ENCODE measurements at regions not wholly inside any gene's neighbourhood (a gene's known extent, or its start where the extent isn't known, plus 50 kb on each side); places are given as distances from the start of the nearest gene placed in this dataset.

DNA sequence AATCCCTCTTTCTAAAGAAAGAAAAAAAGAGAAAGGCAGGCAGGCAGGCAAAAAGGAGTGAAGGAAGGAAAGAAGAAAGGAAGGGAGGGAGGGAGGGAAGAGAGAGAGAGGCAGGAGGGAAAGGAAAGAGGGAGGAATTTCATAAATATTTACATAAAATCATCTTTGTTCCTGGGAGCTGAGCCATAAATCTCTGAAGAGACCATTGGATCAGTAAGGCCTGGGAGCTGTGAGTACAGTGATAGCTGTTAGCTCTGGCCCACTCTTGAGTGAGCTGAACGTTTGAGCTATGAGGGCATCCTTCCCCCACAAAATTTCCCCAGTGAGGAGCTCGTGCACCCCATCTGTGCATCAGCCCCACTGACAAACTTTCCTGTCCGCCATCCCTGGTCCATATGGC, 224.0 kb downstream of the SOD2 start:
- Histone ChIP-seq H3K27ac (ENCODE audit: insufficient read depth, low read length) (no peak overlapping the region), H4K20me1 (ENCODE audit: control insufficient read depth, extremely low read depth, insufficient read depth, low read length) (no peaks in the 10 kb centered on the region), H3K27me3 (ENCODE audit: control insufficient read depth, insufficient read depth, low read length) (no peaks in the 10 kb centered on the region), H3K4me3 (replicated peaks in 1 of 4; ENCODE audit: control extremely low read depth in 1 of 4, insufficient read depth in 1 of 4, low read depth in 3 of 4, low read length in 4 of 4) (no peak overlapping the region), H3K9ac (ENCODE audit: insufficient read depth, low read length) (no peak overlapping the region), H2AFZ (ENCODE audit: low read length) (no peak overlapping the region), H3K4me1 (ENCODE audit: control insufficient read depth, extremely low read depth, insufficient read depth, low read length) (no peaks in the 10 kb centered on the region), H3K4me2 (ENCODE audit: extremely low read depth, insufficient read depth, low read length) (no peak overlapping the region), H3K9me3 (ENCODE audit: control insufficient read depth, insufficient read depth, low read depth, low read length) (no peaks in the 10 kb centered on the region), H3K79me2 (ENCODE audit: control insufficient read depth, insufficient read depth, low read length) (no peaks in the 10 kb centered on the region), H3K36me3 (ENCODE audit: control insufficient read depth, insufficient read depth, low read length) (no peaks in the 10 kb centered on the region)
- no peak for DNase-seq (ENCODE audit: low read depth in 2 of 2)
- TF ChIP-seq CTCF (conservative IDR thresholded peaks at IDR 0.05 in 1 of 2, IDR thresholded peaks at IDR 0.05 in 1 of 2; ENCODE audit: low read depth in 1 of 2, low read length in 2 of 2) = no peak
- TF ChIP-seq EZH2 (IDR thresholded peaks at IDR 0.05; ENCODE audit: low read length, missing control alignments) = no peak

DNA sequence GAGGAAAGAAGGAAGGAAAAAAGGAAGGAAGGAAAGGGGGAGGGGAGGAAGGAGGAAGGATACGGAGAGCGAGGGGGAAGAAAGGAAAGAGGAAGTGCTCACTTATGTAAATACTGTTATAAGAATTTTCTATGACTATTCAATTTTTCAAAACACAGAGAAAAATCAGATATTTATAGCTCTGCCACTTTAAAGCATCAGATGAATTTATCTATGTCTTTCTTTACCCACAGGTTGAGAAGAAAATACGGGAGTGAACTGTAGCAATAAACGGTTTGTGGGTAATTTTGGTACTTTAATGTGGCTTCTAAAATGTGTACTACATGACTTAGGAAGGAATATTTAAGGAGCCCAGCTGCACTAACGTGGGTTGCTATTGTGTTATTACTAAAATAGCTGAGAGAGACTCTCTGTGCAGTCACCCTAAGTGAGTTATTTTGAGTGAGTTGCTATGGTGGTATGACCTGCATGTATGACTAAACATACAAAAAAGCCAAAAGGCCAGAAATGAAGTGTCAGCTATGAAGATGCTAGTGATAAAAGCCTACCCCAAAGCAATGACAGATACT, 225.5 kb downstream of the SOD2 start:
- H3K9me3 ChIP-seq (ENCODE audit: control insufficient read depth, insufficient read depth, low read depth, low read length) = no peaks in the 10 kb centered on the region
- no peak overlapping the region for H3K27ac ChIP-seq (ENCODE audit: insufficient read depth, low read length)
- H4K20me1 ChIP-seq (ENCODE audit: control insufficient read depth, extremely low read depth, insufficient read depth, low read length) = no peaks in the 10 kb centered on the region
- DNase-seq (ENCODE audit: low read depth in 2 of 2) = peak in 1 of 2 donors; percentile 13
- H2AFZ ChIP-seq (ENCODE audit: low read length) = no peak overlapping the region
- no peaks in the 10 kb centered on the region for H3K79me2 ChIP-seq (ENCODE audit: control insufficient read depth, insufficient read depth, low read length)
- no peaks in the 10 kb centered on the region for H3K36me3 ChIP-seq (ENCODE audit: control insufficient read depth, insufficient read depth, low read length)
- no peak overlapping the region for H3K9ac ChIP-seq (ENCODE audit: insufficient read depth, low read length)
- H3K4me2 ChIP-seq (ENCODE audit: extremely low read depth, insufficient read depth, low read length) = no peak overlapping the region
- H3K4me3 ChIP-seq (replicated peaks in 1 of 4; ENCODE audit: control extremely low read depth in 1 of 4, insufficient read depth in 1 of 4, low read depth in 3 of 4, low read length in 4 of 4) = no peak overlapping the region
- H3K4me1 ChIP-seq (ENCODE audit: control insufficient read depth, extremely low read depth, insufficient read depth, low read length) = no peaks in the 10 kb centered on the region
- TF ChIP-seq EZH2 (IDR thresholded peaks at IDR 0.05; ENCODE audit: low read length, missing control alignments) (no peak), CTCF (conservative IDR thresholded peaks at IDR 0.05 in 1 of 2, IDR thresholded peaks at IDR 0.05 in 1 of 2; ENCODE audit: low read depth in 1 of 2, low read length in 2 of 2) (no peak)
- H3K27me3 ChIP-seq (ENCODE audit: control insufficient read depth, insufficient read depth, low read length) = no peaks in the 10 kb centered on the region

GRCh38 chr6:159466926-159467325, 226.1 kb downstream of the SOD2 start:
- no peaks in the 10 kb centered on the region for H4K20me1 ChIP-seq (ENCODE audit: control insufficient read depth, extremely low read depth, insufficient read depth, low read length)
- DNase-seq (ENCODE audit: low read depth in 2 of 2) = no peak
- H3K4me1 ChIP-seq (ENCODE audit: control insufficient read depth, extremely low read depth, insufficient read depth, low read length) = no peaks in the 10 kb centered on the region
- H3K4me2 ChIP-seq (ENCODE audit: extremely low read depth, insufficient read depth, low read length) = no peak overlapping the region
- H3K9me3 ChIP-seq (ENCODE audit: control insufficient read depth, insufficient read depth, low read depth, low read length) = no peaks in the 10 kb centered on the region
- no peaks in the 10 kb centered on the region for H3K27me3 ChIP-seq (ENCODE audit: control insufficient read depth, insufficient read depth, low read length)
- H3K79me2 ChIP-seq (ENCODE audit: control insufficient read depth, insufficient read depth, low read length) = no peaks in the 10 kb centered on the region
- no peak overlapping the region for H3K9ac ChIP-seq (ENCODE audit: insufficient read depth, low read length)
- H3K27ac ChIP-seq (ENCODE audit: insufficient read depth, low read length) = no peak overlapping the region
- H2AFZ ChIP-seq (ENCODE audit: low read length) = no peak overlapping the region
- H3K36me3 ChIP-seq (ENCODE audit: control insufficient read depth, insufficient read depth, low read length) = no peaks in the 10 kb centered on the region
- H3K4me3 ChIP-seq (replicated peaks in 1 of 4; ENCODE audit: control extremely low read depth in 1 of 4, insufficient read depth in 1 of 4, low read depth in 3 of 4, low read length in 4 of 4) = no peak overlapping the region
- TF ChIP-seq EZH2 (IDR thresholded peaks at IDR 0.05; ENCODE audit: low read length, missing control alignments) (no peak), CTCF (conservative IDR thresholded peaks at IDR 0.05 in 1 of 2, IDR thresholded peaks at IDR 0.05 in 1 of 2; ENCODE audit: low read depth in 1 of 2, low read length in 2 of 2) (no peak)
